HUES64 (cell line): ENCODE measurements at regions not wholly inside any gene's neighbourhood (a gene's known extent, or its start where the extent isn't known, plus 50 kb on each side); places are given as distances from the start of the nearest gene placed in this dataset.
"Not testable (repeated sequence)": the region's sequence is repeated elsewhere in the genome, so short reads cannot be mapped to it uniquely, and the experiment has no call there.

Source experiments
- H3K27ac ChIP-seq: 2 replicates; pipeline ENCODE4 v1.7.0; 2013; ENCODE audit warnings: low read depth, low read length, inconsistent platforms
- H3K27me3 ChIP-seq: 2 replicates; pipeline ENCODE4 v1.6.1; 2013; ENCODE audit warnings: mild to moderate bottlenecking, low read length; ENCODE audit not compliant: insufficient read depth
- H3K36me3 ChIP-seq: 2 replicates; pipeline ENCODE4 v1.6.1; 2013; ENCODE audit warnings: mild to moderate bottlenecking, low read length; ENCODE audit not compliant: insufficient read depth
- H3K4me1 ChIP-seq: 2 replicates; pipeline ENCODE4 v1.6.1; 2013; ENCODE audit warnings: mild to moderate bottlenecking, low read length, moderate library complexity; ENCODE audit not compliant: insufficient read depth
- H3K4me3 ChIP-seq: 2 replicates; pipeline ENCODE4 v1.5.1; 2013; ENCODE audit warnings: mild to moderate bottlenecking, low read length, moderate library complexity
- H3K9ac ChIP-seq: 2 replicates; pipeline ENCODE4 v1.6.1; 2013; ENCODE audit warnings: mild to moderate bottlenecking, low read depth, low read length
- H3K9me3 ChIP-seq: 2 replicates; pipeline ENCODE4 v1.6.1; 2013; ENCODE audit warnings: low read depth, low read length; ENCODE audit not compliant: insufficient read depth
- WGBS: fragments of 150-250, 120-280 bp; methylation state at CpG from one replicate; pipeline ENCODE4 v1.1.7; 2013; ENCODE audit warnings: missing lambda C conversion rate; 5-methylcytosine and 5-hydroxymethylcytosine counted together

- not testable (repeated sequence) for H3K36me3 ChIP-seq, H3K9me3 ChIP-seq, H3K4me3 ChIP-seq, H3K9ac ChIP-seq, H3K27me3 ChIP-seq, H3K4me1 ChIP-seq
- H3K27ac ChIP-seq, result peak overlapping the region; percentile 52; the same call in 1 of the 2 replicates
- 87% methylated on average over 18 of the region's 19 CpGs for WGBS
These were observed 52.9 kb upstream of the ALDH3B2 start for GRCh38 chr11:67727066-67728040.
